SH-SY5Y (cell line): ENCODE measurements at regions not wholly inside any gene's neighbourhood (a gene's known extent, or its start where the extent isn't known, plus 50 kb on each side); places are given as distances from the start of the nearest gene placed in this dataset.
A peak's percentile ranks its signal among the peaks of the same experiment; 100 is the strongest.

Source experiments
- GATA2 ChIP-seq: IDR thresholded peaks from 2 replicates; pipeline ENCODE4 v1.6.1; 2011; ENCODE audit warnings: mild to moderate bottlenecking, low read depth, low read length
- GATA3 ChIP-seq: IDR thresholded peaks from 2 replicates; pipeline ENCODE4 v1.6.1; 2011; ENCODE audit warnings: low read depth, mild to moderate bottlenecking, low read length, moderate library complexity

DNA sequence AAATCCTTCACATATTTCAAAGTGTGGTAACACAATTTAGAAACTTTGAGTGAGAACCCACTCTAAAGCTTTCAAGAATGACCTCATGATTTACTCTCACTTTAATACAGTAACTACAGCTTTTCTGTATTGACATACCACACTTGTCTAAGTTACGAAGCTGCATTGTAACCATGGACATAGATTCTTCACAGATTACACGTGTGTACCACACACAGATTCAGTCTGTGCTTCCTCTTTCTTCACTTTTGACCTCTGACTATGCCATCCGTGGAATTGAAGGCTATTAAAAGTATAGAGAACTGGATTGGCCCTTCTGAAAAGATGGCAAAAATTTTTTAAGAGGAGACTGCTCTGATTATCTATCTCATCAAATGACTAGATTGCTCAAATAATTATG is 172.7 kb downstream of the TANC2 start:
- TF ChIP-seq GATA2 (no peak), GATA3 (no peak)

DNA sequence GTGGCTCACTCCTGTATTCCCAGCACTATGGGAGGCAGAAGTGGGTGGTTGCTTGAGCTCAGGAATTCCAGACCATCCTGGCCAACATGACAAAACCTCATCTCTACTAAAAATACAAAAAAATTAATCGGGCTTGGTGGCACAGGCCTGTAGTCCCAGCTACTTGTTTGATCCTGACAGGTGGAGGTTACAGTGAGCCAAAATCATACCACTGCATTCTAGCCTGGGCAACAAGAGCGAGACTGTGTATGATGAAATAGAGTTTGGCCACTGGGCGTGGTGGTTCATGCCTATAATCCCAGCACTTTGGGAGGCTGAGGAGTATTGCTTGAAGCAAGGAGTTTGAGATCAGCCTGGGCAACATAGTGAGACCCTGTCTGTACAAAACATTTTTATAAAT is 173.3 kb downstream of the TANC2 start:
- no peak for TF ChIP-seq GATA2

DNA sequence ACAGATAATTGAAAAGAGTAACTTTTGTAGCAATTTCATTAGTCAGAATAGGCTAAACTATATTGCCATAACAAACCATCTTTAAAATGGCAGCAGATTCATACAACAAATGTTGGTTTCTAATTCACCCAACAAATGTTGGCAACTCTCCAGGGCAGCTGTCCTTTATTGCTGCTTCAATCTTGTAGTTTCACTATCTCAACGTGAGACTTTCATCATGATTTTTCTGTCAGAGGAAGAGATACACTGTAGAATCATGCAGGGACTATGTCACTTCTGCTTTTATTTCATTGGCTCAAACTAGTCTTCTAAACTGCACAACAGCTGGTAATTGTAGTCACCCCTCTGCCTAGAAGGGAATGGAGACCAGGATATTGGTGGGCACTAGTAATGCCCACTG is 174.2 kb downstream of the TANC2 start:
- no peak for TF ChIP-seq GATA3
- TF ChIP-seq GATA2, result no peak

DNA sequence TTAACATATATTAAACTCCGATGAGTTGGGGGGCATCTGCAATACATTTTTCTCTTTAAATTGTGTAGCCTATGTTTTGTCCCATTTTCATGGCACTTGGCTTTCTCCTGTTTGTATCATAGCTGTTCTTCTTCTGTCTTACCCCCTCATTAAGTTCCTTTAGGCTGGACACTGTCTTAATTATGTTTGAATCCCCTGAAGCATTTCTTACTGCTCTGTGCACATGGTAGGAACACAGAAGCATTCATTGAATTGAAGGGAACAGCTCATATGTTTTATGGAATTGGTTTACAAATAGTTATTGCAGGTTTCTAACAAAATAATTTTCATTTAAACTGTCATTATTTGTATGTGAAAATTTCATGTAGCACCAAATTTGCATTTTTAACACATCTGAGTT is 176.8 kb downstream of the TANC2 start:
- TF ChIP-seq GATA3 (no peak), GATA2 (no peak)

DNA sequence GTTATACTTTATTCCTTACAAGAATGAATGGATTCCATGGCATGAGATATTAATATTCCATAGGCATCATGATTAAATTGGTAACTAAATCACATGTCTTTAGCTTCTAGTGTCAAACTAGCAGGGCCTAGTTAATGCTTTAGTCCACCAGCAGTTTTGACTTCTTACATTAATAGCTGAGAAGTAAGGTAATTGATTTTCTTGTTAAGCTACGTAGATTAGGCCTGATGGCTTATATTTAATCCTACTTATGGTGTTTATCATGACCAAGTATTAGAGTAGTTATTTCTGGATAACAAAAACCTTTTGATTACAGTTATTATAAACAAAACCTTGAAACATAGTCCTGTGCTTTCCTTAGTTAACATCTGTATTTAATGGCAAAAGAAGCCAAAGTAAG is 184.5 kb downstream of the TANC2 start:
- no peak for TF ChIP-seq GATA3
- no peak for TF ChIP-seq GATA2

DNA sequence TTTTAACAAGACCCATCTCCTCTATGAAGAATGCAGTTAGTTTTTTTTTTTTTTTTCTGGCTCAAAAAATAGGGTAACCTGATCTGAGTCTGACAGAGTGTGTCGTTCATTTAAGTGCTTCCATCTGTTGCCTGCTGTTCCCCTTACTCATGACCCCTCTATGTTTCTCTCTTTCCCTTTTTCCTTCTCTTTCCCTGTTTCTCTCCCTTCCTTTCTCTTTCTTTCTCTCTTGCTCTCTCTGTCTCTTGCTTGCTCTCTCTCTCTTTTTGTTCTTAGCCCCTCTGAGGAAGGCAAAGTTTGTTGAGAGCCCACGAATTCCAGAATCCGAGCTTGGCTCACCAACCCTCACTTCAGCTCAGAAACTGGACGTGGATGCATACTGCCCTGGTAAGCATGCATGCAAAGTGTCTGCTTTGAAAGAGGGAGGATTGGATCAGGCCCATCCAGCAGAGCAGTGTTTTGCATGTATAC is 185.0 kb downstream of the TANC2 start:
- TF ChIP-seq GATA3, result no peak
- TF ChIP-seq GATA2, result no peak

DNA sequence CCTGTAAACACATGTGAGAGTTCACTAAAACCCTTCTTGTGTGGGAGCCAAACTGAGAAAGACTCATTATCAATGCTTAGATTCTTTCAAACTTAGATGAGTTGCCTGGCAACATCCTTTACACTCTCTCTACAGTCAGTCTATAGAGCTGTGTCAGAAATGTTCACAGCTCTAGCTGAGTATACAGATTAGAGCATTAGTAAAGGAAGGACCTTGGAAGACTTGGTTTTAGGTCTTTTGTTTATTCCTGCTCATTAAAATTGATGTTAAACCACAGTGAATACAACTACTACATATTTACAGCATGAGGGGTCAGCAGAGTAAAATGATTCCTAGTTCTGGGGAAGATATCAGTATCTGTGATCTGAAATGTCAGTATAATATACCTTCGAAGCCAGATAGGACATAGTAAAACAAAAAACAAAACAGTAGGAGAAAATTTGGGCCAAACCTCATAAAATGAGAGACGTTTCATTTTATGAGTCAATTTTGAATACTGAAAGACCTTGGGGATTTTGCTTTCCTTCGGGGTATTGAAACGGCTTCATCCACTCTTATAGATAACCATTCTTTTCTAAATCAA is 186.0 kb downstream of the TANC2 start:
- TF ChIP-seq GATA3 (0 out of 2 replicates have a peak, but pooled peaks have one; percentile 18), GATA2 (no peak)

DNA sequence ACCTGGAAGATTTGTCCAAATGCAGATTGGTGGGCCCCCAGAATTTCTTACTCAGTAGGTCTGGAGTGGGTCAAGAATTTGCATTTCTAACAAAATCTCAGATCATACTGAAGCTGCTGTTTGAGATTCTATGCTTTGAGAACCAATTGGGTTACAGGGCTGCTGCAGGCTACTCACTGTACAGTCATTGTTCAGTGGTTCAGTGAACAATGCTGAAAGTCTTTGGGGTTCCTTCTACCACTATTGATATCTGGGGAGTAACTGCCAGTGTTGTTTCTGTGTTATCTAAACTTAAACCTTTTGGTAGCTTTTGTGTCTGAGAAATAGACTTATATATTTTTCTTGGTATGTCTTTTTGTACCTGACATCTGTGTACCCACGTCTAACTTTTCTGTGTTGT is 187.5 kb downstream of the TANC2 start:
- no peak for TF ChIP-seq GATA3
- TF ChIP-seq GATA2, result no peak

DNA sequence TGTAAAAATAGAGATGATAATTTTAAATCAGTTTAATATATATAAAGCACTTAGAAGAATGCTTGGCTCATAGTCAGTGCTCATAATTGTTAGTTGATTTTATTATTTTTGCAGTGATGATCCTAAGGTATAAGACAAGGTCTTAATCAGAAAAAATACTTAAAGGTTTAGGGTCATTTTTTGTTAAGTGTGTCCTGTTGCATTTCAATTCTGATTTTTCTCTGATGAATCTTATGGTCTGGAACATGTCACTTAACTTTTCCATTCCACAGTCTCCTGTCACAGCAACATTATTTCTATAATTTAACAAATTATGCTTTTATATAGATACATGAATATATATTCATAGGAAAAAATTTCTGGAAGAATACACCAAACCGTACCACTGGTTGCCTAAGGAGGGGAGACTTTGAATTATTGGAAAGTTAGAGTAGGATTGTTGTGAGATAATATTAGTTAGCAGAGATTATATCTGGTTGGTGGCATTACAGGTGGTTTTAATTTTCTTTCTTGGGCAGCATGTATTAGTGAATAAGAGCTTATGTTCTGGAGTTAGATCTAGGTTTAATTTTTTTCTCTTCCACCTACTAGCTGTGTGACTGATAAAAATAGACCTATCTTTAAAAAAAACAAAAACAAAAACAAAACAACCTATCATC is 188.7 kb downstream of the TANC2 start:
- TF ChIP-seq GATA2 (peak; percentile 69), GATA3 (peak; percentile 89)

DNA sequence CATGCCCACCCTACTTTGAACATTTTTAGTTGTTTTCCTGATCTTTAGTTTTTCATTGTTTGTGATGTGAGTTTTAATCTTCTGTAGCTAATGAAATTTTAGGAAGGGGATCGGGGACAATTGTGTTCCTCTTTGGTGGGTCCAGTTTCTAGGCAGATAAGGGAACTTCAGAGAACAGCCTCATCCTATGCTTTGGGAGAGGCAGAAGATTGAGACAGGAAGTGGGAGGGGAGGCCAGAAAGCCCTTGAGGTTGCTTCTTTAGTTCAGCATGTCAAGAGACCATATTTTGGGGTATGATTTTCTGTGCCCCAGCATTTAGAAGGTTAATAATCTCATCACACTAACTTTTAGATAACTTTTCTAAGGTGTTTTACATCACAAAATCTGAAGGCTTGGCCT is 191.0 kb downstream of the TANC2 start:
- no peak for TF ChIP-seq GATA2
- TF ChIP-seq GATA3, result no peak

DNA sequence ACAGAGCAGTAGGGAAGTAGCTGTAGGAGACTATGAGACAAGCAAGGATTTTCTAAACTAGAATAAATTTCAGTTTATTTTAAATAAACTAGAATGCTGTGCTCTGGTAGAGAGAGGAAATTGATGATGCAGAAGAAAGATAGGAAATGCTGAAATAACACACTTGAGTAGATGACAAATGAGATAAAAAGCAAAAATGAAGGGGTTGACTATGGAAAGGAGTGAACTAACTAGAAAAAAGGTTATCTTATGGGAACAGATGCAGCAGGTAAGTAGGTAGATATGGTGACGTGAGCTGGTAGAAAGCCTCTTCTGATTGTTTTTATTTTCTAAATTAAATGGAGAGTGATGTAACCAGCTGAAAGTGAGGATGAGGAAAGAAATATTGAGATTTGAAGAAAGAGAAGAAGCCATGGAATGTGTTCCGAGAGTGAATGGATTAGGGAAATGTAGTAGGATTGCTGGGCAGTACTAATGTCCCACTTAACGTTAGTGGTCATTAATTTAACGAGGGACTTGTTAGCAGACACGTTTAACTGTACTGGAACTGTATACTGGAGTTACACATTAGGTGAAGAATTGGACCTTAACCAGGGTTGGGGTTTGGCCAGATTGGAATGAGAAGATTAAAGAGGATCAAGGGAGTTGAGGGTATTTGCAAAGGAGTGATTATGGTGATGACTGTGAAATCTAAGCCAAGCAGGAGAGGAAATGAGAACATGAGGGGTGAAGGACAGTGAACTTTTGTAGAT is 196.5 kb downstream of the TANC2 start:
- TF ChIP-seq GATA2 (no peak), GATA3 (no peak)

DNA sequence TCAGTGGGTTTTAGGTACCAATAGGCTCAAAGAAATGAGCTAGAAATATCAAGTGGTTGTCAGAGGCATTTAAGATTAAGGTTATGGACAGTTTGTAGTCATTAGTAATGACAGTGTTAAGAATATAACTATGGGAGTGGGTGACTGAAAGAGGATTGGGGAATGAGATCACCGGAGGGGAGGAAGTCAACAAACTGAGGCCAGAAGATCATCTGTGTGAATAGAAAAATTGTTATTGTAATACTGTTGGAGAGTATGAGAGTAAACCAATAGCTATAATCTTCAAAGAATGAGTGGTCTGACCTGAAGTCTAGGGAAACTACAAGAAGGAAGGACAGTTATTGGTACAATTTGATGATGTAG is 197.1 kb downstream of the TANC2 start:
- TF ChIP-seq GATA3 (no peak), GATA2 (no peak)

DNA sequence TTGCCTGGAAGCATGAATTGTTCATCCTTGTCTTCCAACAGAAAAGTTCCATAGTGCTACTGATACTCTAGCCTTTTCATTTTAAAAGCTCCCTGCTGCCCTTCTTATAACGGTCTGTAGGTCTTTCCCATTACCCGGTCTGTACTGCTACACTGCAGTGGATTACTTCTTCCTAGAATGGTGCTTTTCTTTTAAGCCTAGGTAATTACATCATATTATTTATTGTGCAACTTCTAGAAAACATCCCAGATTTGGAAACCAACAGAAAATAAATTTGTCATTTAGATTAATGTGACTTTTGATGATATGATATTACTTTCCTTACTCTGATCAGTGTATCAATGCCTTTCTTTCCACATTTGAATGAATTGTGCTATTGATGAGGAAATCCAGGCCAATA is 199.4 kb downstream of the TANC2 start:
- TF ChIP-seq GATA3, result no peak
- TF ChIP-seq GATA2, result no peak

DNA sequence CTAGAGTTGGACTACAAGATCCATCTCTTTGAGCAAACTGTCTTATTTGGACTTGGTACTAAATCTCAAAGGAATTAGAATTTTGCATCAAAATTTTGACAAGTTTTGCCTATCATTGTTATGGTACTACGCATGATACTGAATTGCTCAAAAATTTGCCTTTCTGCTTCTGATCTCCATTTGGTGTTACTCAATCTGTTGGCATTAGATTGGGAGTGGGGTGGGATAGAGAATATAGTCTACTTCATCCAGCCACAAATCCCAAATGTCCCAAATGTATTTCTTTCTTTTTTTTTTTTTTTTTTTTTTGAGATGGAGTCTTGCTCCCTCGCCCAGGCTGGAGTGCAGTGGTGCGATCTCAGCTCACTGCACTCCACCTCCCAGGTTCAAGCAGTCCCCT is 204.8 kb downstream of the TANC2 start:
- no peak for TF ChIP-seq GATA2
- TF ChIP-seq GATA3, result no peak

DNA sequence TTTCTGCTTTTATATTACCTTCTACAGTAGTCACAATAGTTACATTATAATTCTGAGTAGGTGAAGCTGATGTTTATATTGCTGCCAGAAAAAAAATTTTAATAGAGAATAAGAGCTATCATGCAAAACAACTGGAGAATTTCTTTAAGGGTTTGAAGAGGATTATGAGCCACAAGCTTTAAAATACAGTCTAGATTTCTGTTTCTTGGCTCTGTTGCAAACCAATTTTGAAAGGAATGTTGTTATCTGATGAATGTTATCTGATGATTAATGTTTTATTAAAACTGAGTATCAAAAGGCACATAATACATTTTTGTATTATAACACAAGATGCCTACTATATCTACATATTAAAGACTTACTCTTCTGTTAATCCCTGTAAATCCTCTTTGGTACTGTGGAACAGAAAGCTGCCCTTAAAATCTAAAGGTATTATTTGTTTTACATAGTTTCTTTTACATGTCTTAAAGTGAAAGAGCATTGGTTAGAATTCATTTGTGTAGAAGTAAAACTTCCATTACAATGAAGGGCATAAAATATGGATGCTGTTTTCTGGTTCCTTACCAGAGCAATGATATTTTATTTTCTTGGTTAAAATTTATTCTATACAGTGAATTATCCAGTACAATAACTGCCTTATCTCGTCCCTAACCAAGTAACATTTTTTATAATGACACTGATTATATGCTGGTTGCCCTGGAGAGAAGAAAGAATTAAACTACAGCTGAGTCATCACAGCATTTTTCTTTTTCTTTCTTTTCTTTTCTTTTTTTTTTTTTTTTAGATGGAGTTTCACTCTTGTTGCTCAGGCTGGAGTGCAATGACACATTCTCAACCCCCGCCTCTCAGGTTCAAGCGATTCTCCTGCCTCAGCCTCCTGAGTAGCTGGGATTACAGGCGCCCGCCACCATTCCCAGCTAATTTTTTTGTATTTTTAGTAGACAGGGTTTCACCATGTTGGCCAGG is 205.7 kb downstream of the TANC2 start:
- TF ChIP-seq GATA3 (no peak), GATA2 (no peak)
